Ovary (tissue), 3 donors: ENCODE measurements at regions not wholly inside any gene's neighbourhood (a gene's known extent, or its start where the extent isn't known, plus 50 kb on each side); places are given as distances from the start of the nearest gene placed in this dataset.

ENCODE experiments used
- POLR2A ChIP-seq: fragments of 450-650 bp; IDR thresholded peaks from one replicate; pipeline ENCODE4 v1.6.1; 2017; ENCODE audit warnings: antibody characterized with exemption, mild to moderate bottlenecking, moderate library complexity
- TF ChIP-seq, protein P1 (sequence below), 3 donors: fragments of 450-650 bp in 2 of 3; fragments of 200-600 bp in 1 of 3; IDR thresholded peaks; one replicate each; pipeline versions ENCODE4 v1.5.1 to v1.8.0; 2016 to 2022; ENCODE audit warnings: antibody characterized with exemption in 3 of 3, mild to moderate bottlenecking in 1 of 3
- donor health status: DM: no; HTN: no; CAD: no.

DNA sequence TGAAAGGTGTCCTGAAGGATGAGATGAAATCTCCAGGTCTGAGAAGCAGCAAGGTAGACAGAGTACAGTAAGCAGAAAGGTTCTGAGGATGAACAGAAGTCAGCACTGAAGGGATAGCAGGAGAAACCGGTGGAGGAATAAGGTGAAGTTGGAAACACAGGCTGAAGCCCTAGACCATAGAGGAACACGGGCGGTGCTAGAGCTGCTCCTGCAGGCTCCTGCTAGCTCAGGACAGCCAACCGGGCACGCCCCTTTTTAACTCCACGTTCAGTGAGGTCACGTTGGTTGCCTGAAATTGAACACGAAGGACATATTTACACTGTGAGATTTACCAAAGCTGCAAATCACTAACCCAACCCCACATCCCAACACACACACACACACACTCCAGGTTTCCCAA lies 1886.4 kb upstream of the AGA start:
- no peak for TF ChIP-seq POLR2A
- TF ChIP-seq, protein P1, sequence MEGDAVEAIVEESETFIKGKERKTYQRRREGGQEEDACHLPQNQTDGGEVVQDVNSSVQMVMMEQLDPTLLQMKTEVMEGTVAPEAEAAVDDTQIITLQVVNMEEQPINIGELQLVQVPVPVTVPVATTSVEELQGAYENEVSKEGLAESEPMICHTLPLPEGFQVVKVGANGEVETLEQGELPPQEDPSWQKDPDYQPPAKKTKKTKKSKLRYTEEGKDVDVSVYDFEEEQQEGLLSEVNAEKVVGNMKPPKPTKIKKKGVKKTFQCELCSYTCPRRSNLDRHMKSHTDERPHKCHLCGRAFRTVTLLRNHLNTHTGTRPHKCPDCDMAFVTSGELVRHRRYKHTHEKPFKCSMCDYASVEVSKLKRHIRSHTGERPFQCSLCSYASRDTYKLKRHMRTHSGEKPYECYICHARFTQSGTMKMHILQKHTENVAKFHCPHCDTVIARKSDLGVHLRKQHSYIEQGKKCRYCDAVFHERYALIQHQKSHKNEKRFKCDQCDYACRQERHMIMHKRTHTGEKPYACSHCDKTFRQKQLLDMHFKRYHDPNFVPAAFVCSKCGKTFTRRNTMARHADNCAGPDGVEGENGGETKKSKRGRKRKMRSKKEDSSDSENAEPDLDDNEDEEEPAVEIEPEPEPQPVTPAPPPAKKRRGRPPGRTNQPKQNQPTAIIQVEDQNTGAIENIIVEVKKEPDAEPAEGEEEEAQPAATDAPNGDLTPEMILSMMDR (IDR thresholded peaks at IDR 0.05) = no peak
